VCaP (cell line): ENCODE measurements at regions not wholly inside any gene's neighbourhood (a gene's known extent, or its start where the extent isn't known, plus 50 kb on each side); places are given as distances from the start of the nearest gene placed in this dataset.
A peak's percentile ranks its signal among the peaks of the same experiment; 100 is the strongest.
"Not testable (repeated sequence)": the region's sequence is repeated elsewhere in the genome, so short reads cannot be mapped to it uniquely, and the experiment has no call there.

ENCODE experiments used
- H3K27ac ChIP-seq: fragments of 450-650 bp; 2 replicates; pipeline ENCODE4 v1.5.1; 2017
- TF ChIP-seq, protein P1 (sequence below): fragments of 450-650 bp; conservative IDR thresholded peaks from 2 replicates; pipeline ENCODE4 v1.5.1; 2017; ENCODE audit warnings: mild to moderate bottlenecking, moderate library complexity

DNA sequence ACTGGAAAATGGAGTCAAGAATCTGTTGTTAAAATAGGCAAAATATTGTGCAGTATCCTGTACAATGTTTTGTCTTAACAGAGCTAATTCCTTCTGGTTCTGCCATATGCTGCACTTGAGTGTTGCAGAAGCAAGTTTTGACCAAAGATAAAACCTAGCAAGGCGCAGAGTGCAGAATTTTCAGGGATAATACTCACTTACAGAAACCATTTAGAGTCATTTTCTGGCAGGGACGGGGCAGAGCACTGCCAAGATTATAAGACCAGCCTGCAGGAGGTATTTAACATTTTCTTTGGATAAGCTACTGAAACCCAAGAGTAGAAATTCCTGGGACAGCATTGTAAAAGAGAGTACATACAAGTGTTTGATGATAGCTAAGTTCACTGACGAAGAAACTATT, 159.5 kb upstream of the EDNRB start:
- no peak overlapping the region for H3K27ac ChIP-seq
- TF ChIP-seq, protein P1, sequence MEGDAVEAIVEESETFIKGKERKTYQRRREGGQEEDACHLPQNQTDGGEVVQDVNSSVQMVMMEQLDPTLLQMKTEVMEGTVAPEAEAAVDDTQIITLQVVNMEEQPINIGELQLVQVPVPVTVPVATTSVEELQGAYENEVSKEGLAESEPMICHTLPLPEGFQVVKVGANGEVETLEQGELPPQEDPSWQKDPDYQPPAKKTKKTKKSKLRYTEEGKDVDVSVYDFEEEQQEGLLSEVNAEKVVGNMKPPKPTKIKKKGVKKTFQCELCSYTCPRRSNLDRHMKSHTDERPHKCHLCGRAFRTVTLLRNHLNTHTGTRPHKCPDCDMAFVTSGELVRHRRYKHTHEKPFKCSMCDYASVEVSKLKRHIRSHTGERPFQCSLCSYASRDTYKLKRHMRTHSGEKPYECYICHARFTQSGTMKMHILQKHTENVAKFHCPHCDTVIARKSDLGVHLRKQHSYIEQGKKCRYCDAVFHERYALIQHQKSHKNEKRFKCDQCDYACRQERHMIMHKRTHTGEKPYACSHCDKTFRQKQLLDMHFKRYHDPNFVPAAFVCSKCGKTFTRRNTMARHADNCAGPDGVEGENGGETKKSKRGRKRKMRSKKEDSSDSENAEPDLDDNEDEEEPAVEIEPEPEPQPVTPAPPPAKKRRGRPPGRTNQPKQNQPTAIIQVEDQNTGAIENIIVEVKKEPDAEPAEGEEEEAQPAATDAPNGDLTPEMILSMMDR: no peak

DNA sequence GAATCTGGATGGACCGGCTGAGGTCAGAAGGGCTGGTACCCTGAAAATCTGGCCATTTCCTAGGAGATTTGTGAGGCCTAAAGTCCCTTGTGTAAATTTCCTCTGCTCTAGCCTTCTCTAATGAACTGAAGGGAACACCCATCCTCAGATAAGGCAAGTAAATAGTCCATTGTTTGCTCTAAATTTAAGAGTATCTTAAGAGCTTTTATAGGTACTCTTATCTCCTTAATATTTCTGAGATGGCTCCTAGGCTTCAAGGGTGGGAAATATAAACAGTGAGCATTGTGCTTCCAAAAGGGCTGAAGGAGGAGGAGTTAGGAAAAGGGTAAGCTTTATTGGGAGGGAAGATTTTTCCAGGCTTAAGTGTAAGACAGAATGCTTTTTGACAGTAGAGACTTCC, 148.7 kb upstream of the EDNRB start:
- TF ChIP-seq, protein P1: no peak
- peak overlapping the region; percentile 62 for H3K27ac ChIP-seq

DNA sequence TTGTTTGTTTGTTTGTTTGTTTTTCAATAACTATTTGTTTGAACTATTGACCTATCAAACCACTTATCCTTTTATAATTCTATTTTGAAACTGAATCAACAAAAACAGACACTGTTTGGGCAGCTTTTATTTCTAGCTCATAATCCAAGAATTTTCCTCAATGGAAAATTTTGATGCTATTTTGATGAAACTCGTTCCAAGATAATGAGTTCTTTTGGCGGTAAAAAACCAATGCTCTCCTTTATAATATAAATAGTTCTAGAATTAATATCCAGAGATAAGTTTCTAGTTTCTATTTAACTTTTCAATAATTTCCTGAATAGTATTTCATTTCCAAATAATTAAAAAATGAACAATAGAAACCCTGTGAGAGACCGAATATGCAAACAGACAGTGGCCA, 146.5 kb upstream of the EDNRB start:
- TF ChIP-seq, protein P1: no peak
- no peak overlapping the region for H3K27ac ChIP-seq

DNA sequence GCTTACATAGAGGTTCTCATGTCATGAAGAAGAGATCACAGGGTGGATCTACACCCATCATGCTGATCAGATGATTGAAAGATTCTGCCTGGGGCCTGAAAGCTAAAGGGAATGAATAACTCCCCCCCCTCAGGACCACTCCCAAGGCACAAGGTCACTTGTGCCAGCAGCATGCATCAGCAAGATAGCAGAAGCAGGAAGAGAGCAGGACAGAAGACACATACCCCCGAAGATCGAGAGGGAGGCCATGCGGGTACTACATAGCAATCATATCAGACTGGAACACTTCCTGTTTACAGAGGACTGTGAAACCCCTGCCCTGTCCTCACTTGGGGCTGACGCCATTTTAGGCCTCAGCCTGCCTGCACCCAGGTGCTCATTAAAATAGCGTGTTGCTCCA, 143.2 kb upstream of the EDNRB start:
- no peak overlapping the region for H3K27ac ChIP-seq
- TF ChIP-seq, protein P1: no peak

DNA sequence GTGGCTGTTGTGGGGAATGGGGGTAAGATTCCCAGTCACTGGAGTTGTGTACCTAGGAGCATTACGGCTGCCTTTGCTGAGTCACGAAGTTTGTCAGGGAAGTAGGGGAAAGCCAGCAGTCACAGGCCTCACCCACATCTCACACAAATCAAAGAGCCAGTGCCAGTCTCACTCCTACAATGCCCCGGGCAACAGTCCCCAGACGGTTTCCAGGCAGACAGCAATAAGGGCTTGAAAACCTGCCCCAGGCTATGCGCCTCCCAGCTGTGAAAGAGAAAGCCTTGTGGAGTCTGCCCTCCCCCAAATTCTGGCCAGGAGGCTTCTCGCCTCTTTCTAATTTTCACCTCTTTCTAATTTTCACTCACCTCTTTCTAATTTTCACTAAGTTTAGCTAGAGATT, 142.3 kb upstream of the EDNRB start:
- TF ChIP-seq, protein P1: no peak
- no peak overlapping the region for H3K27ac ChIP-seq

DNA sequence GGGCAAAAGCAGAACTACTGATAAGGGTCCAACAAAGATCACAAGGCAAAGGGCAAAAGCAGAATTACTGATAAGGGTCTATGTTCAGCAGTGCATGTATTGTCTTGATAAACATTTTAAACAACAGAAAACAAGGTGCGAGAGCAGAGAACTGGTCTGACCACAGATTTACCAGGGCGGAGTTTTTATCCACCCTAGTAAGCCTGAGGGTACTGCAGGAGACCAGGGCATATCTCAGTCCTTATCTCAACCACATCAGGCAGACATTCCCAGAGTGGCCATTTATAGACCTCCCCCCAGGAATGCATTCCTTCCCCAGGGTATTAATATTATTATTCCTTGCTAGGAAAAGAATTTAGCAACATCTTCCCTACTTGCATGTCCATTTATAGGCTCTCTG, 138.2 kb upstream of the EDNRB start:
- H3K27ac ChIP-seq: not testable (repeated sequence)

DNA sequence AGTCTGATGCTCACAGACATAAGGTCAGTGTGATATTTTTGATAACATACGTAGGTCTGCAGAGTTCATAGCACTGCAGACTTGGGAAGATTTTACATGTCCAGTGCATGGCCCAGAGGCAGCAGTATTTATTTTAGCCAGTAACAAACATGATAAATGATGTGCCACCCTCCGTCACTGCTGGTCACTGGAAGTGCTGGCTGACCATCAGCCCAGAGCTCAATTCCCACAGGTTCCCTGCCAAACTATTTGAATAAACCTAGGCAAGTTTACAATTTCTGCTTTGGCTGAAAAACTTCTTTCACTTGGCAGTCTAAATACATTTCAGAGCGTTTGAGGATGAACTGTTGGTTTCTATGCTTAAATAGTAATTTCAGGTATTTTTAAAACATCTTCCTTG, 135.5 kb upstream of the EDNRB start:
- TF ChIP-seq, protein P1: no peak
- H3K27ac ChIP-seq: no peak overlapping the region

DNA sequence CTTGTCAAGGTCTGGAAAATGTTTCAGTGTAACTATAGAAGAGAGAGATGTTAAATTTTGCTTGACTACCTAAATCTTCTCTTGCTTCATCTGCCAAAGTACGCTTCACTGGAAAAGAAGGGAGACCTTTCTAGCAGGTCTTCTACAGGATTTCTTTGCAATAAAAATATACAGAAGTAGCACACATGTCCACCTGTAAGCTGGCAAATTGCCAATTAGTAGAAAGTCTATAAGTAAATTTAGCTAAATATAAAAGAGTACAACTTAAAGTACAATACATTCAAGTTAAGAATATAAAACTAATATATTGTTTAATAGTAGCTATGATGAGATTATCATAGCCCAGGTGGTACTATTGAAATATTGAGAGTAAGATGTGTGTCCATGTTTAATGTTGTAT, 128.5 kb upstream of the EDNRB start:
- TF ChIP-seq, protein P1: no peak
- no peak overlapping the region for H3K27ac ChIP-seq
